ENCODE measurements at regions not wholly inside any gene's neighbourhood (a gene's known extent, or its start where the extent isn't known, plus 50 kb on each side); places are given as distances from the start of the nearest gene placed in this dataset.

DNA sequence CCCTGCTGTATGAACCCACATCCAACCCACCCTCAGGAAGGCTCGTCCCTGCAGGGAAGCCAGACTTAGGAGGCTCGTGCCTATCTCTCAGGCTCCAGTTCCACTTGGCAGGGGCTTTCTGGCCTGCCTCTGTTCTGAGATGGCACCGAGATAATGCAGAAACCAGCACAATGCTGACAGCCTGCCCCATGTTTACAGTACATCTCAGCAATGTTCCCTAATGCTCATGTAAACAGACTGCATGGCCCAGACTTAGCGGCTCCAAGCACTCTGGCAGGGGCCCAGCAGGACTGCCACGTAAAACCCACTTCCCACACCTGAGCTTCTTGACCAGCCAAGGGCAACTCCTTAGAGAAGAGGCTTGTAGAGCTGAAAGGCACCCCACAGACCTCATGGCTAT lies 499.5 kb upstream of the BRINP1 start:
- TF ChIP-seq POLR2A (IDR thresholded peaks at IDR 0.05): no peak
- TF ChIP-seq, protein P1, sequence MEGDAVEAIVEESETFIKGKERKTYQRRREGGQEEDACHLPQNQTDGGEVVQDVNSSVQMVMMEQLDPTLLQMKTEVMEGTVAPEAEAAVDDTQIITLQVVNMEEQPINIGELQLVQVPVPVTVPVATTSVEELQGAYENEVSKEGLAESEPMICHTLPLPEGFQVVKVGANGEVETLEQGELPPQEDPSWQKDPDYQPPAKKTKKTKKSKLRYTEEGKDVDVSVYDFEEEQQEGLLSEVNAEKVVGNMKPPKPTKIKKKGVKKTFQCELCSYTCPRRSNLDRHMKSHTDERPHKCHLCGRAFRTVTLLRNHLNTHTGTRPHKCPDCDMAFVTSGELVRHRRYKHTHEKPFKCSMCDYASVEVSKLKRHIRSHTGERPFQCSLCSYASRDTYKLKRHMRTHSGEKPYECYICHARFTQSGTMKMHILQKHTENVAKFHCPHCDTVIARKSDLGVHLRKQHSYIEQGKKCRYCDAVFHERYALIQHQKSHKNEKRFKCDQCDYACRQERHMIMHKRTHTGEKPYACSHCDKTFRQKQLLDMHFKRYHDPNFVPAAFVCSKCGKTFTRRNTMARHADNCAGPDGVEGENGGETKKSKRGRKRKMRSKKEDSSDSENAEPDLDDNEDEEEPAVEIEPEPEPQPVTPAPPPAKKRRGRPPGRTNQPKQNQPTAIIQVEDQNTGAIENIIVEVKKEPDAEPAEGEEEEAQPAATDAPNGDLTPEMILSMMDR (IDR thresholded peaks at IDR 0.05): no peak
- no peak for DNase-seq
- no peaks in the 10 kb centered on the region for H3K27me3 ChIP-seq
- no peaks in the 10 kb centered on the region for H3K36me3 ChIP-seq
- H3K4me1 ChIP-seq: no peaks in the 10 kb centered on the region
- H3K27ac ChIP-seq: no peak overlapping the region
- no peaks in the 10 kb centered on the region for H3K9me3 ChIP-seq
- intact Hi-C loops (cut with DNase I; ENCODE audit: low total_unique reads): no loop called here
- H3K4me3 ChIP-seq: no peak overlapping the region

DNA sequence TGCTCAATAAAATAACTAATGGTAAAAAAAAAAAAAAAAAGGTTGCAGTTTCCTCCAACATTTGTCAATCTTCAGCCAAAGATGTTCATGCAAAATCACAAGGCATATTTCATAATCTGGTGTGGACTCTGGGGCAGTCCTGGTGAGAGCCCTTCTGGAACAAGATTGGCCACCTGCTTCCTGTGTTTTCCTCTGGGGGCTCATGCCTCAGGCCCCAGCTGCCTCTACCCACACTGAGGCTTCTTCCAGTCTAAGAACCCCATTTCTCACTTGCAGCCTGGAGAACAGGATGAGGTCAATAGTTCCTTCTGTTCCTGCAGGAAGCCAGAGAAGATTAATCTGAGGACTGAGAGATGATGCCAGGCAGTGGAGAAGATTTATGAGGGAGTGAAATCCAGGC lies 492.6 kb upstream of the BRINP1 start:
- Histone ChIP-seq H3K4me3 (no peak overlapping the region), H3K36me3 (no peaks in the 10 kb centered on the region), H3K27ac (no peak overlapping the region), H3K9me3 (no peaks in the 10 kb centered on the region), H3K4me1 (no peaks in the 10 kb centered on the region), H3K27me3 (no peaks in the 10 kb centered on the region)
- intact Hi-C loops (cut with DNase I; ENCODE audit: low total_unique reads): no loop called here
- DNase-seq: no peak
- TF ChIP-seq POLR2A (IDR thresholded peaks at IDR 0.05): no peak
- TF ChIP-seq, protein P1 (IDR thresholded peaks at IDR 0.05): no peak

DNA sequence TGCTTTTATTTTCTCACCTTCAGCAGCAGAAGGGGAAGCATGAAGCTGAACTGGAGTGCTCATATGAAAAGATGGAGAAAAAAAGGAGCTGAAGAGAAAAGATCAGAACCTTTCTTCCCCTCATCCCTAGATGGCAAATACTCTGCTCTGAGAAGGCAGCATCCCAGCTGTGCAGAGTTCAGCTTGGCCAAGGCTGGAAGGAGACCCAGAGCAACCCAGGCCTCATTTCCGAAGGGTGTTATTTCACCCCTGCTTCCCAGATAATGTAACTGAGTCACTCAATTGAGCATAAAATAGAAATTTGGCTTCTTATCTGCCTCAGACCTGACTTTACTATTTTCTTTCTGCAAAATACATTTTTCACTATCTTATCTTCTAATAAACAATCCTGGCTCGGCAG lies 489.9 kb upstream of the BRINP1 start:
- Histone ChIP-seq H3K27me3 (no peaks in the 10 kb centered on the region), H3K4me1 (no peaks in the 10 kb centered on the region), H3K9me3 (no peaks in the 10 kb centered on the region), H3K36me3 (no peaks in the 10 kb centered on the region), H3K4me3 (no peak overlapping the region), H3K27ac (no peak overlapping the region)
- TF ChIP-seq POLR2A (IDR thresholded peaks at IDR 0.05): no peak
- TF ChIP-seq, protein P1 (IDR thresholded peaks at IDR 0.05): no peak
- intact Hi-C loops (cut with DNase I; ENCODE audit: low total_unique reads): no loop called here
- DNase-seq: no peak

DNA sequence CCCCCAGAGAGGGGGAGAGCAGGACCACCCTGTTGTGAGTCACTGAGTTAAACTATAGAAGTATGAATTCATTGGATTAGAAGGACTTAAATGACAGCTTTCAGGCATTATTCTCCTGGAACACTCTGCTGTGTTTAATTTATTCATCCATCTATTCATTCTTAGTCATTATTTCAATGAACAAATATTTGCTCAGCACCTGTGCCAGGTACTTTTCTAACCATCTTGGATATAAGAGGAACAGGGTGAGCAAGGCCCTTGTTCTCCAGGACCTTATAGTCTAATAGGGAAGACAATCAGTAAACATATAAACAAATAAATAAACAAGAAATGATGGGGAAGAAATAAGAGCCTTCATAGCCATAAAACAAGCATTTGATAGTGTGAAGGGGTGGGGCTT lies 483.9 kb upstream of the BRINP1 start:
- Histone ChIP-seq H3K9me3 (no peaks in the 10 kb centered on the region), H3K4me1 (no peaks in the 10 kb centered on the region), H3K27me3 (no peaks in the 10 kb centered on the region), H3K27ac (no peak overlapping the region), H3K4me3 (no peak overlapping the region), H3K36me3 (no peaks in the 10 kb centered on the region)
- intact Hi-C loops (cut with DNase I; ENCODE audit: low total_unique reads): no loop called here
- DNase-seq: no peak
- TF ChIP-seq, protein P1 (IDR thresholded peaks at IDR 0.05): no peak
- TF ChIP-seq POLR2A (IDR thresholded peaks at IDR 0.05): no peak

DNA sequence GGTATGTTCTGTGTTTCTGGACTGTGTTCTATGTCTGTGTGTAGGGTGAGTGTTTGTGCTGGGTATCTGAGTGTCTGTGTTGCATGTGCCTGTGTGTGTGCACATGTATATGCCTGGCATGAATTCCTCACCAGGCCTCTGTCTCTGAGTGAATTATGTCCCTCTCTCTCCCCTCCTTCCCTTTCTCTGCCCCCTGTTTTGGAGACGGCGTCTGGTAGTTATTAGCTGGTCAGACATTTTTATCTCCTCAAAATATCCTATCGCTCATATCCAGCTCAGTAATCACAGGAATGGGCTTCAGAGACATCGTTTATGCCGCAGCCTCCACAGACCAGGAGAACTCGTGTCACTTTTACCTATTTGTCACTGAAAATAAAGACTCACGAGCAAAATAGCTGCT lies 483.2 kb upstream of the BRINP1 start:
- no peak overlapping the region for H3K27ac ChIP-seq
- intact Hi-C loops (cut with DNase I; ENCODE audit: low total_unique reads): no loop called here
- TF ChIP-seq, protein P1 (IDR thresholded peaks at IDR 0.05): no peak
- TF ChIP-seq POLR2A (IDR thresholded peaks at IDR 0.05): no peak

More for the DNA sequence above, 483.2 kb upstream of the BRINP1 start:
- no peaks in the 10 kb centered on the region for H3K9me3 ChIP-seq
- no peaks in the 10 kb centered on the region for H3K4me1 ChIP-seq
- no peak overlapping the region for H3K4me3 ChIP-seq
- H3K27me3 ChIP-seq: no peaks in the 10 kb centered on the region
- no peaks in the 10 kb centered on the region for H3K36me3 ChIP-seq
- DNase-seq: no peak

All from uterus (tissue), 3 donors.